Natural killer cell (primary cell): ENCODE measurements at regions not wholly inside any gene's neighbourhood (a gene's known extent, or its start where the extent isn't known, plus 50 kb on each side); places are given as distances from the start of the nearest gene placed in this dataset.

Experiments
- ATAC-seq, 3 donors: fragments of 150-1000 bp in 2 of 3; fragments of 200-7000 bp in 1 of 3; cut with Tn5 transposase; 1 replicate in 1 of 3; 2 replicates in 2 of 3; pipeline ENCODE4 v1.10.0; 2021; ENCODE audit warnings: mild to moderate bottlenecking in 2 of 3, moderate library complexity in 2 of 3
- DNase-seq, 2 donors: peaks; one replicate each; pipeline versions ENCODE4 v3.0.0 to v3.0.0-alpha.2; 2013 to 2021; ENCODE audit warnings: mixed read lengths in 1 of 2
- H3K27ac ChIP-seq: one replicate; pipeline ENCODE4 v1.5.1; 2013; ENCODE audit warnings: mild to moderate bottlenecking, low read length
- H3K27me3 ChIP-seq: one replicate; pipeline ENCODE4 v1.6.1; 2013; ENCODE audit warnings: low read length; ENCODE audit not compliant: control insufficient read depth, insufficient read depth
- H3K36me3 ChIP-seq: one replicate; pipeline ENCODE4 v1.6.1; 2013; ENCODE audit warnings: low read length; ENCODE audit not compliant: control insufficient read depth, insufficient read depth
- H3K4me1 ChIP-seq: one replicate; pipeline ENCODE4 v1.6.1; 2013; ENCODE audit warnings: low read length; ENCODE audit not compliant: control insufficient read depth, insufficient read depth
- H3K4me3 ChIP-seq: one replicate; pipeline ENCODE4 v1.5.1; 2013; ENCODE audit warnings: low read length
- H3K9me3 ChIP-seq: one replicate; pipeline ENCODE4 v1.6.1; 2013; ENCODE audit warnings: low read length; ENCODE audit not compliant: control insufficient read depth, insufficient read depth
- H3K27ac Mint-ChIP-seq, 2 donors: one replicate each; pipeline ENCODE4 v1.8.0; 2022; ENCODE audit warnings: mild to moderate bottlenecking in 2 of 2, mixed read lengths in 2 of 2, moderate library complexity in 1 of 2
- H3K27me3 Mint-ChIP-seq, 2 donors: one replicate each; pipeline ENCODE4 v1.8.0; 2022; ENCODE audit warnings: low read depth in 2 of 2, mixed read lengths in 2 of 2
- H3K36me3 Mint-ChIP-seq: one replicate; pipeline ENCODE4 v1.8.0; 2022; ENCODE audit warnings: mixed read lengths
- H3K4me1 Mint-ChIP-seq, 2 donors: one replicate each; pipeline ENCODE4 v1.8.0; 2022; ENCODE audit warnings: mixed read lengths in 2 of 2
- H3K4me3 Mint-ChIP-seq: one replicate; pipeline ENCODE4 v1.8.0; 2022; ENCODE audit warnings: mild to moderate bottlenecking, moderate library complexity, mixed read lengths
- H3K9me3 Mint-ChIP-seq, 2 donors: one replicate each; pipeline ENCODE4 v1.8.0; 2022; ENCODE audit warnings: mixed read lengths in 2 of 2
- WGBS: methylation state at CpG from one replicate; pipeline ENCODE4 v1.1.7; 2013; ENCODE audit warnings: missing lambda C conversion rate; ENCODE audit not compliant: insufficient coverage; 5-methylcytosine and 5-hydroxymethylcytosine counted together
- intact Hi-C: fragments of 100-400 bp; cut with micrococcal nuclease; formaldehyde crosslinking; loops from one replicate; pipeline ENCODE4 v1.14.2; 2022
- TF ChIP-seq, protein P1 (sequence below): fragments of 200-600 bp; IDR thresholded peaks from one replicate; pipeline ENCODE4 v1.8.0; 2022; ENCODE audit warnings: antibody characterized with exemption

DNA sequence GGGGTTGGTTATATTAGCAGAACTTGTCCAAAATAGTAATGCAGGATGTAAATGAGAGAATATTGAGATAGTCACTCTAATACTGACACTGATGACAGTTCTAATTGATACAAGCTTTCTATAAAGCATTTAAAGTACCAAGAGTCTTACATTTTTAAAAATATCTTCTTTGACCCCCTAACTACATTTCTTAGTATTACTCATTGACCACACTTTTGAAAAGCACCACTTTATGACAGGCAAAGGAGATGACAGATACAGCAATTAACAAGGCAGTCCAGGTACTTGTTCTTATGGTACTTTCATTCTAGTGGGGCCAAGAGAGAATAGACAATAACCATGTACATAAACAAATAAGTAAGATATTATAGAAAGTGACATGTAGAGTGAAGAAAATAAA lies 139.4 kb upstream of the EYA4 start:
- ATAC-seq, result no peak
- H3K9me3 Mint-ChIP-seq, result peaks cover 7 to 8% of the 10 kb centered on the region in 2 donors
- H3K4me3 Mint-ChIP-seq, result no peak overlapping the region
- intact Hi-C loops, result no loop called here
- TF ChIP-seq, protein P1, sequence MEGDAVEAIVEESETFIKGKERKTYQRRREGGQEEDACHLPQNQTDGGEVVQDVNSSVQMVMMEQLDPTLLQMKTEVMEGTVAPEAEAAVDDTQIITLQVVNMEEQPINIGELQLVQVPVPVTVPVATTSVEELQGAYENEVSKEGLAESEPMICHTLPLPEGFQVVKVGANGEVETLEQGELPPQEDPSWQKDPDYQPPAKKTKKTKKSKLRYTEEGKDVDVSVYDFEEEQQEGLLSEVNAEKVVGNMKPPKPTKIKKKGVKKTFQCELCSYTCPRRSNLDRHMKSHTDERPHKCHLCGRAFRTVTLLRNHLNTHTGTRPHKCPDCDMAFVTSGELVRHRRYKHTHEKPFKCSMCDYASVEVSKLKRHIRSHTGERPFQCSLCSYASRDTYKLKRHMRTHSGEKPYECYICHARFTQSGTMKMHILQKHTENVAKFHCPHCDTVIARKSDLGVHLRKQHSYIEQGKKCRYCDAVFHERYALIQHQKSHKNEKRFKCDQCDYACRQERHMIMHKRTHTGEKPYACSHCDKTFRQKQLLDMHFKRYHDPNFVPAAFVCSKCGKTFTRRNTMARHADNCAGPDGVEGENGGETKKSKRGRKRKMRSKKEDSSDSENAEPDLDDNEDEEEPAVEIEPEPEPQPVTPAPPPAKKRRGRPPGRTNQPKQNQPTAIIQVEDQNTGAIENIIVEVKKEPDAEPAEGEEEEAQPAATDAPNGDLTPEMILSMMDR, result no peak
- no peaks in the 10 kb centered on the region for H3K4me1 Mint-ChIP-seq
- no peak overlapping the region for H3K27ac ChIP-seq
- H3K4me3 ChIP-seq, result no peak overlapping the region
- H3K9me3 ChIP-seq, result no peaks in the 10 kb centered on the region
- no peaks in the 10 kb centered on the region for H3K27me3 ChIP-seq
- no peak for DNase-seq
- no peak overlapping the region for H3K27ac Mint-ChIP-seq
- H3K36me3 ChIP-seq, result no peaks in the 10 kb centered on the region
- H3K36me3 Mint-ChIP-seq, result no peaks in the 10 kb centered on the region
- H3K27me3 Mint-ChIP-seq, result no peaks in the 10 kb centered on the region
- no peaks in the 10 kb centered on the region for H3K4me1 ChIP-seq

- DNase-seq, result no peak
- TF ChIP-seq, protein P1, result no peak
- no peak for ATAC-seq
- Histone ChIP-seq H3K4me1 (no peaks in the 10 kb centered on the region), H3K27ac (no peak overlapping the region), H3K9me3 (no peaks in the 10 kb centered on the region), H3K27me3 (no peaks in the 10 kb centered on the region), H3K4me3 (no peak overlapping the region), H3K36me3 (no peaks in the 10 kb centered on the region)
- H3K9me3 Mint-ChIP-seq, result peaks cover 9 to 10% of the 10 kb centered on the region in 2 donors
- no peak overlapping the region for H3K27ac Mint-ChIP-seq
- no peaks in the 10 kb centered on the region for H3K27me3 Mint-ChIP-seq
- H3K36me3 Mint-ChIP-seq, result no peaks in the 10 kb centered on the region
- 81% methylated on average over 2 of the region's 2 CpGs for WGBS
- H3K4me1 Mint-ChIP-seq, result no peaks in the 10 kb centered on the region
- intact Hi-C loops, result no loop called here
- H3K4me3 Mint-ChIP-seq, result no peak overlapping the region
Observed at GRCh38 chr6:133106934-133107333, 134.2 kb upstream of the EYA4 start.

- no peak overlapping the region for H3K4me3 ChIP-seq
- no peaks in the 10 kb centered on the region for H3K4me1 ChIP-seq
- ATAC-seq, result no peak
- no peak for DNase-seq
- H3K4me3 Mint-ChIP-seq, result no peak overlapping the region
- peaks cover 6 to 8% of the 10 kb centered on the region in 2 donors for H3K9me3 Mint-ChIP-seq
- TF ChIP-seq, protein P1, result no peak
- intact Hi-C loops, result no loop called here
- 67% methylated on average over 1 of the region's 2 CpGs for WGBS
- no peaks in the 10 kb centered on the region for H3K27me3 Mint-ChIP-seq
- no peak overlapping the region for H3K27ac ChIP-seq
- H3K27me3 ChIP-seq, result no peaks in the 10 kb centered on the region
- H3K4me1 Mint-ChIP-seq, result no peaks in the 10 kb centered on the region
- H3K36me3 Mint-ChIP-seq, result no peaks in the 10 kb centered on the region
- no peaks in the 10 kb centered on the region for H3K9me3 ChIP-seq
- H3K36me3 ChIP-seq, result no peaks in the 10 kb centered on the region
- H3K27ac Mint-ChIP-seq, result no peak overlapping the region
Observed at GRCh38 chr6:133108419-133108818, 132.7 kb upstream of the EYA4 start.

GRCh38 chr6:133114973-133115372 lies 126.2 kb upstream of the EYA4 start:
- H3K27me3 ChIP-seq, result no peaks in the 10 kb centered on the region
- Mint-ChIP-seq H3K36me3 (no peaks in the 10 kb centered on the region), H3K4me3 (no peak overlapping the region), H3K27ac (no peak overlapping the region), H3K27me3 (no peaks in the 10 kb centered on the region), H3K4me1 (no peaks in the 10 kb centered on the region), H3K9me3 (peaks cover 2 to 3% of the 10 kb centered on the region in 2 donors)
- no peaks in the 10 kb centered on the region for H3K4me1 ChIP-seq
- no peak for DNase-seq
- TF ChIP-seq, protein P1, result no peak
- H3K36me3 ChIP-seq, result no peaks in the 10 kb centered on the region
- no peak for ATAC-seq
- H3K9me3 ChIP-seq, result no peaks in the 10 kb centered on the region
- WGBS, result 100% methylated on average over 1 of the region's 1 CpG
- no peak overlapping the region for H3K27ac ChIP-seq
- intact Hi-C loops, result no loop called here
- H3K4me3 ChIP-seq, result no peak overlapping the region
